Activated naive CD4-positive, alpha-beta T cell treated with anti-CD3 and anti-CD28 coated beads for 36 hours (primary cell): ENCODE measurements at regions not wholly inside any gene's neighbourhood (a gene's known extent, or its start where the extent isn't known, plus 50 kb on each side); places are given as distances from the start of the nearest gene placed in this dataset.
"Not testable (repeated sequence)": the region's sequence is repeated elsewhere in the genome, so short reads cannot be mapped to it uniquely, and the experiment has no call there.

Experiments used
- CTCF ChIA-PET: fragments of 350-600 bp; sonication (Branson Sonifier 250); formaldehyde crosslinking; loops from one replicate; lab custom pipeline; 2021; ENCODE audit warnings: antibody characterized with exemption; lab: Charles Lee
- DNase-seq: peaks from one replicate; pipeline ENCODE4 v3.0.0-alpha.2; 2020
- H3K27ac Mint-ChIP-seq: one replicate; pipeline ENCODE4 v1.8.0; 2021; ENCODE audit warnings: mild to moderate bottlenecking, mixed read lengths
- H3K27me3 Mint-ChIP-seq: one replicate; pipeline ENCODE4 v1.8.0; 2021; ENCODE audit warnings: low read depth, mixed read lengths
- H3K36me3 Mint-ChIP-seq: one replicate; pipeline ENCODE4 v1.8.0; 2021; ENCODE audit warnings: low read depth, mixed read lengths
- H3K4me1 Mint-ChIP-seq: one replicate; pipeline ENCODE4 v1.8.0; 2021; ENCODE audit warnings: low read depth, mixed read lengths
- H3K4me3 Mint-ChIP-seq: one replicate; pipeline ENCODE4 v1.8.0; 2021; ENCODE audit warnings: mild to moderate bottlenecking, moderate library complexity, mixed read lengths
- H3K9me3 Mint-ChIP-seq: one replicate; pipeline ENCODE4 v1.8.0; 2021; ENCODE audit warnings: mixed read lengths
- intact Hi-C: fragments of 100-400 bp; cut with micrococcal nuclease; formaldehyde crosslinking; loops from one replicate; pipeline ENCODE4 v1.15.1; 2023

DNA sequence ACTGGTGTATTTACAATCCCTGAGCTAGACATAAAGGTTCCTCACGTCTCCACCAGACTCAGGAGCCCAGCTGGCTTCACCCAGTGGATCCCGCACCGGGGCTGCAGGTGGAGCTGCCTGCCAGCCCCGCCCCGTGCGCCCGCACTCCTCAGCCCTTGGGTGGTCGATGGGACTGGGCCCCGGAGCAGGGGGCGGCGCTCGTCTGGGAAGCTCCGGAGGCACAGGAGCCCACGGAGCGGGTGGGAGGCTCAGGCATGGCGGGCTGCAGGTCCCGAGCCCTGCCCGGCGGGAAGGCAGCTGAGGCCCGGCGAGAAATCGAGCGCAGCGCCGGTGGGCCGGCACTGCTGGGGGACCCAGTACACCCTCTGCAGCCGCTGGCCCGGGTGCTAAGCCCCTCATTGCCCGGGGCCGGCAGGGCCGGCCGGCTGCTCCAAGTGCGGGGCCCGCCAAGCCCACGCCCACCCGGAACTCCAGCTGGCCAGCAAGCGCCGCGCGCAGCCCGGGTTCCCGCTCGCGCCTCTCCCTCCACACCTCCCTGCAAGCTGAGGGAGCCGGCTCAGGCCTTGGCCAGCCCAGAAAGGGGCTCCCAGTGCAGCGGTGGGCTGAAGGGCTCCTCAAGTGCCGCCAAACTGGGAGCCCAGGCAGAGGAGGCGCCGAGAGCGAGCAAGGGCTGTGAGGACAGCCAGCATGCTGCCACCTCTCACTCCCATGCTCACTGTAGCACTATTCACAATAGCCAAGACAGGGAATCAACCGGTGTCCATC lies 79.3 kb upstream of the RGPD4 start:
- H3K4me1 Mint-ChIP-seq, H3K9me3 Mint-ChIP-seq, H3K27ac Mint-ChIP-seq, DNase-seq, H3K27me3 Mint-ChIP-seq, intact Hi-C loops, H3K4me3 Mint-ChIP-seq, H3K36me3 Mint-ChIP-seq: not testable (repeated sequence)
- CTCF ChIA-PET = interaction anchor here (1.0 kb wide), 1 partner anchor 25 kb away, joined by 3 read pairs; no protein-coding TSS in a partner anchor

DNA sequence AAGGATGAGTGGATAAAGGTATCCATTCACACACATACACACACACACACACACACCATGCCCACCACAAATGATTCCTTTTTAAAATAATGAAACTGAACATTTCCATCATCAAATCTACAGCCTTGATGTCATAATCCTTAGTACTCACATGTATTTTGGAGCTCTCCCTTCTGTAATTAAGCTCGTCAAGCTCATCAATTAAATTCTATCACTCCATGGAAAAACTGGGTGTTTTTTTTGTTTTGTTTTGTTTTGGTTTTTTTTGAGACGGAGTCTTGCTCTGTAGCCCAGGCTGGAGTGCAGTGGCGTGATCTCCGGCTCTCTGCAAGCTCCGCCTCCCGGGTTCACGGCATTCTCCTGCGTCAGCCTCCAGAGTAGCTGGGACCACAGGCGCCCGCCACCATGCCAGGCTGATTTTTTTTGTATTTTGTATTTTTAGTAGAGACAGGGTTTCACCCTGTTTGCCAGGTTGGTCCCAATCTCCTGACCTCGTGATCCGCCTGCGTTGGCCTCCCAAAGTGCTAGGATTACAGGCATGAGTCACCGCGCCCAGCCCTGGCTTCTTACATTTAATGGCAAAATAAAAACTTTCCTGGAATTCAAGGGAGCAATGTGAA lies 78.6 kb upstream of the RGPD4 start:
- no peak for DNase-seq
- Mint-ChIP-seq H3K9me3 (no peaks in the 10 kb centered on the region), H3K4me3 (no peak overlapping the region), H3K4me1 (no peaks in the 10 kb centered on the region), H3K36me3 (no peaks in the 10 kb centered on the region), H3K27ac (no peak overlapping the region), H3K27me3 (no peaks in the 10 kb centered on the region)
- intact Hi-C loops = no loop called here
- CTCF ChIA-PET = interaction anchor here (1.0 kb wide), 1 partner anchor 25 kb away, joined by 3 read pairs; no protein-coding TSS in a partner anchor

DNA sequence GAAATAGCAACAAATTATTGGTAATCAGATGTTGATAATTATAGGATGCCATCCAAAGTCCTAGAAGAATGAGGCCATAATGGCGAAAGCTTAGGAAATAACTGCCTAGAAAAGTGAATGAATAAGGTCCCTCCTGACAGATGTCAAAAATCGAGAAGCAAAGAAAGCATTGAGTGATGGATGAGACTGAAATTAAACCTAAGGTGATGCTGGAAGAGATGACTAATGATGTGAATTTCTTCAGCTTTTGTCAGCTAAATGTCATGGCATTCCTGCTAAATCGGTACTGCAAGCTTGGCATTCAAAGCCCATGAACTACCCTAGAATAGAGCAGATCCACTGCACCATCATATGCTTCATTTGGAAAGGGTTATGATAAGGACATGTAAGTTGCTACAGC lies 74.8 kb upstream of the RGPD4 start:
- H3K27ac Mint-ChIP-seq = no peak overlapping the region
- CTCF ChIA-PET = no interaction called here

DNA sequence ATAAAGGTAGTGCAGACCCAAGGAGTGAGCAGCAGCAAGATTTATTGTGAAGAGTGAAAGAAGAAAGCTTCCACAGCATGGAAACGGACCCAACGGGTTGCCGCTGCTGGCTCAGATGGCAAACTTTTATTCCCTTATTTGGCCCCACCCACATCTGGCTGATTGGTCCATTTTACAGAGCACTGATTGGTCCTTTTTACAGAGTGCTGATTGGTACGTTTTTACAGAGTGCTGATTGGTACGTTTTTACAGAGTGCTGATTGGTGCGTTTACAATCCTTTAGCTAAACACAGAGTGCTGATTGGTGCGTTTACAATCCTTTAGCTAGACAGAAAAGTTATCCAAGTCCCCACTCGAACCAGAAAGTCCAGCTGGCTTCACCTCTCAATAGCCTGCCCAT lies 72.9 kb upstream of the RGPD4 start:
- H3K4me3 Mint-ChIP-seq, CTCF ChIA-PET, H3K36me3 Mint-ChIP-seq, intact Hi-C loops, H3K9me3 Mint-ChIP-seq, DNase-seq, H3K27me3 Mint-ChIP-seq, H3K4me1 Mint-ChIP-seq, H3K27ac Mint-ChIP-seq: not testable (repeated sequence)

More for the DNA sequence above, 74.8 kb upstream of the RGPD4 start:
- H3K27me3 Mint-ChIP-seq = no peaks in the 10 kb centered on the region
- H3K4me3 Mint-ChIP-seq = no peak overlapping the region
- H3K36me3 Mint-ChIP-seq = no peaks in the 10 kb centered on the region
- intact Hi-C loops = no loop called here
- no peak for DNase-seq
- no peaks in the 10 kb centered on the region for H3K4me1 Mint-ChIP-seq
- no peaks in the 10 kb centered on the region for H3K9me3 Mint-ChIP-seq

DNA sequence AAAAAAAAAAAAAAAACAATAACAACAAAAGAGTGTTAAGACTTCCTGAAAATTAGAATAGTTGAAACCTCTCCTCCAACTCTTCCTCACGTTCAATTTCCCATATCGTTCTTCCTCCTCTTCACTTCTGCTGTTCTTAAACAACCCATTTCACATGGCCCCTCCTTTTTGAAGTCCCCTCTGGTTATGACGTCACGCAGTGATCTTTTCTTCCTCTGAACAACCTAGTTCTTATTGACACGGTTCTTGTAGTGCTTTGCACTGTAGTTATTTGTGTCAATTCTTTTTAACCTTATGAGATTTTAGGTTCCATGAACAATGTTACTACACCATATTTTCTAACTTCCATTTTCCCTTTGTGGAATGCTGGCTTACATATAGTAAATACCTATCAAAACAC lies 69.5 kb upstream of the RGPD4 start:
- Mint-ChIP-seq H3K4me1 (no peaks in the 10 kb centered on the region), H3K9me3 (no peaks in the 10 kb centered on the region), H3K4me3 (no peak overlapping the region), H3K36me3 (no peaks in the 10 kb centered on the region), H3K27ac (no peak overlapping the region), H3K27me3 (peaks cover 2% of the 10 kb centered on the region)
- DNase-seq = no peak
- CTCF ChIA-PET = no interaction called here
- intact Hi-C loops = no loop called here

DNA sequence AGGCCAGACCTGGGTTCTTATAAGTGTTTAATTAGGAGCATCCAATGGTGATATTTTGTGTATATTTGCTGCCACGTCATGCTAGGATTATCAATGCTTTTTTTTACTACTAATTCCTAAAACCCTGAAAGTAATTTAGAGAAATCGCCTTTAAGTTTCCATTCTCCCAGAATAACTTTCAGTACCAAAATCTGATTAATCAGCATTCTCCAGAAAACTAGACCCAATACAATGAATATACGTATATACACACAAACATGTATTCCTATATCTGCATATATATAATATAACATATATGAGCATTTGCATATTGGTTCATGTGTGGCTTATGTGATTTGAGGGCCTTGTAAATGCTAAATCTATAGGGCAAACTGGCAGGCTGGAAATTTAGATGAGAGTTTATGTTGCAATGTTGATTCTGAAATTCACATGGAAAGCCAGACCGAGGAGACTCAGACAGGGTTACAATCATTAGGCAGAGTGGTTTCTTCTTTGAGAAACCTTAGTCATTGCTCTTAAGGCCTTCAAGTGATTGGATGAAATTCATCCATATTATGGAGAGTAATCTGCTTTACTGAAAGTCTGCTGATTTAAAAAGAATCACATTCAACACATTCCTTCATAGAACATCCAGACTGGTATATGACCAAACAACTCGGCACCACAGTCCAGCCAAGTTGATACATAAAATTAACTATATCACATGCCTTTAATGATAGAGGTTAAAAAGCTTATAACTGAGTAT lies 65.9 kb upstream of the RGPD4 start:
- CTCF ChIA-PET = no interaction called here
- peaks cover 2% of the 10 kb centered on the region for H3K27me3 Mint-ChIP-seq
- no peak for DNase-seq
- H3K4me1 Mint-ChIP-seq = no peaks in the 10 kb centered on the region
- intact Hi-C loops = no loop called here
- H3K4me3 Mint-ChIP-seq = no peak overlapping the region
- no peak overlapping the region for H3K27ac Mint-ChIP-seq
- no peaks in the 10 kb centered on the region for H3K9me3 Mint-ChIP-seq
- no peaks in the 10 kb centered on the region for H3K36me3 Mint-ChIP-seq

DNA sequence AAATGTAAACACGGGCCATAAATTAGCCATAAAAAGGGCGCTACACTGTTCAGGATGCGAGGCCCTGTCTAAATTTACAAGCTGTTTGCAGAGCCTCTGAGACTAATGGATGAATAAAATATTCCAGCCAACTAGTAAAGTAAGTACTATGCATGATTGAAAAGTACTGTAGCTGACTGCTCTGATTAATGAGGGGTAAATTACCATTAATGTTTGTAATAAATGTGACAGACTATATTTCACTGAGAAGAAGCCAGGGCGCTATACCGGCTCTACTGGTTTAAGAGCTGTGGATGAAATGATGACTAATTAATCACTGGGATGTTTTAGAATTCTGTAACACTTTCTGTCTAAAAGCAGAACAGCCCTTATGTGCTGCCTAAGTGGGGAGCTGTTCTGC lies 54.3 kb upstream of the RGPD4 start:
- DNase-seq = no peak
- CTCF ChIA-PET = interaction anchor here (0.6 kb wide), 1 partner anchor 24 kb away, joined by 3 read pairs; no protein-coding TSS in a partner anchor
- intact Hi-C loops = no loop called here
- Mint-ChIP-seq H3K36me3 (no peaks in the 10 kb centered on the region), H3K27me3 (no peaks in the 10 kb centered on the region), H3K4me1 (no peaks in the 10 kb centered on the region), H3K4me3 (no peak overlapping the region), H3K9me3 (peaks cover 1% of the 10 kb centered on the region), H3K27ac (no peak overlapping the region)

DNA sequence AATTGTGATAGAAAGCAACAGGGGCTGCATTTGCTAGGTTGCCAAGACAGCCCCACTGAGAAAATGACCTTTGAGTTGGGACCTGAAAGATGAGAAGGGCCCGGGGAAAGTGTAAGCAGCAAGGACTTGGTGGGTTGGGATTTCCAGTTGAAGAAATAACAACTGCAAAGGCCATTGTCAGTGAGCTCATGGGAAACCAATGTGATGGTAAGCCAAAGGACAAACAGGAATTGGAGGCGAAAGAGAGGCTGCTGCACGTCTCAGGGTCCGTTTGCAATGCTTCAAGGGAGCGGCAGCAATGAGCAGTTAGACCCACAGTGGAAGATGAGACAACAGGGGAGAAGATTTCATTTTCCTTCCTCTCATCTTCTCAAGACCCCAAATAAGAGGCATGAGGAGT lies 51.5 kb upstream of the RGPD4 start:
- CTCF ChIA-PET = no interaction called here
- Mint-ChIP-seq H3K4me3 (no peak overlapping the region), H3K27ac (no peak overlapping the region), H3K4me1 (no peaks in the 10 kb centered on the region), H3K27me3 (peaks cover 5% of the 10 kb centered on the region), H3K36me3 (no peaks in the 10 kb centered on the region), H3K9me3 (no peaks in the 10 kb centered on the region)
- DNase-seq = no peak
- intact Hi-C loops = no loop called here

DNA sequence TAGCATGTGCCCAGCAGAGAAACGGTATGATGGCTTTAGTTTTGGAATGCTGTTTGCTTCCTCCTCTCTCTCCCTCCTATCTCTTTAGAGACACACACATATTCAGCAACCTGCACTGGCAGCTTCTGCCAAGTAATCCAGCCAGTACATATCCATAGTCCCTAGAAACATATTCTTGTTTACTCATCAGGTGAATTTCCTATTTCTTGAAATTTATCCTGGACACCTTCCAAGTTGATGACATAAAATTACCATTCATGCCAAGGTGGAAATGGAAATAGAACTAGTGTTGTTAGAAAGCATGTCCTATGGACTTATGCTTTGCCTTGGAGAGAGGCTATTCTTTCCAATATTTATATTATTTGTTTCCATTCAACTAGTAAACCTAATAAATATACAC lies 50.9 kb upstream of the RGPD4 start:
- H3K36me3 Mint-ChIP-seq = no peaks in the 10 kb centered on the region
- intact Hi-C loops = no loop called here
- peaks cover 5% of the 10 kb centered on the region for H3K27me3 Mint-ChIP-seq
- H3K4me1 Mint-ChIP-seq = no peaks in the 10 kb centered on the region
- DNase-seq = no peak
- CTCF ChIA-PET = no interaction called here
- H3K27ac Mint-ChIP-seq = no peak overlapping the region
- H3K4me3 Mint-ChIP-seq = no peak overlapping the region
- H3K9me3 Mint-ChIP-seq = no peaks in the 10 kb centered on the region

DNA sequence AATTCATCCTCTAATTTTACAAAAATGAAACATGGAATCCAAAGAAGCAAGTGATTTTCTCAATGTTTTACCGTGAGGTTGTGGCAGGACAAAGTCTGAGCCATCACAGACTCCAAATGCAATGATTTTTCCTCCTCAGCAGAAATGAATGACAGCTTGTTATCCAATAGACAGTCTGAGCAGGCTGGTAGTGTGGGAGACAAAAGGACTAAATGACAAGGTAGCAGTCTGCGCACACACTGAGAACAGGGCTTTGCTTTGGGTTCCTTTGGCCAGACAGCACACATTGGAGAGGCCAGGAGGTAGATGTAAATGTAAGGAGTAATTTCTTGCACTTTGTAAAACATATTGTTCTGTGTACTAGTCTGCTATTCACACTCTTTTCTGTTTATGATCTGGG lies 50.3 kb upstream of the RGPD4 start:
- no peak overlapping the region for H3K27ac Mint-ChIP-seq
- H3K4me3 Mint-ChIP-seq = no peak overlapping the region
- peaks cover 5% of the 10 kb centered on the region for H3K27me3 Mint-ChIP-seq
- no peak for DNase-seq
- no peaks in the 10 kb centered on the region for H3K9me3 Mint-ChIP-seq
- H3K4me1 Mint-ChIP-seq = no peaks in the 10 kb centered on the region
- CTCF ChIA-PET = no interaction called here
- no peaks in the 10 kb centered on the region for H3K36me3 Mint-ChIP-seq
- intact Hi-C loops = no loop called here
